ENCODE measurements at regions not wholly inside any gene's neighbourhood (a gene's known extent, or its start where the extent isn't known, plus 50 kb on each side); places are given as distances from the start of the nearest gene placed in this dataset.

DNA sequence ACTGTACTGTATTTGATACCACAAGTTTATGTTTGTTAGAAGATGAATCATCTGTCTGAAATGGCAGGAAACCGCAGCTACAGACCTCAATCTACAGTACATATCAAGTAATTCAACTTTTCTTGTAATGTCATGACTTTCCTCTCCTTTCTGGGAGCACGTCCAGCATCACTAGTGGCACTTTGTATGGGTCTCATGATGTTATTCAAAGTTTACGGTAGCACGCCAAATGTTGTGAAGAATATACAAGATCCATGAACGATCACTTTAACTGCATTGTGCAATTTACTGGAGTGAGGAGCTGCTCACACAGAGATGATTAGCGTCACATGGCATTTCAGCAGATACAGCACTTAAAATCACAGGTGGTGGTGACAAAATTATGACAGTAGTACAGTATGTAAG, 257.8 kb upstream of the GNAI1 start:
- TF ChIP-seq, protein P1, sequence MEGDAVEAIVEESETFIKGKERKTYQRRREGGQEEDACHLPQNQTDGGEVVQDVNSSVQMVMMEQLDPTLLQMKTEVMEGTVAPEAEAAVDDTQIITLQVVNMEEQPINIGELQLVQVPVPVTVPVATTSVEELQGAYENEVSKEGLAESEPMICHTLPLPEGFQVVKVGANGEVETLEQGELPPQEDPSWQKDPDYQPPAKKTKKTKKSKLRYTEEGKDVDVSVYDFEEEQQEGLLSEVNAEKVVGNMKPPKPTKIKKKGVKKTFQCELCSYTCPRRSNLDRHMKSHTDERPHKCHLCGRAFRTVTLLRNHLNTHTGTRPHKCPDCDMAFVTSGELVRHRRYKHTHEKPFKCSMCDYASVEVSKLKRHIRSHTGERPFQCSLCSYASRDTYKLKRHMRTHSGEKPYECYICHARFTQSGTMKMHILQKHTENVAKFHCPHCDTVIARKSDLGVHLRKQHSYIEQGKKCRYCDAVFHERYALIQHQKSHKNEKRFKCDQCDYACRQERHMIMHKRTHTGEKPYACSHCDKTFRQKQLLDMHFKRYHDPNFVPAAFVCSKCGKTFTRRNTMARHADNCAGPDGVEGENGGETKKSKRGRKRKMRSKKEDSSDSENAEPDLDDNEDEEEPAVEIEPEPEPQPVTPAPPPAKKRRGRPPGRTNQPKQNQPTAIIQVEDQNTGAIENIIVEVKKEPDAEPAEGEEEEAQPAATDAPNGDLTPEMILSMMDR (conservative IDR thresholded peaks at IDR 0.05; ENCODE audit: low read length): no peak
- TF ChIP-seq EZH2phosphoT487 (IDR thresholded peaks at IDR 0.05; ENCODE audit: borderline replicate concordance): no peak
